Activated CD4-positive, alpha-beta T cell treated with anti-CD3 and anti-CD28 coated beads, Interleukin-2, amount 50 U/mL, for 16 hours (primary cell): ENCODE measurements at regions not wholly inside any gene's neighbourhood (a gene's known extent, or its start where the extent isn't known, plus 50 kb on each side); places are given as distances from the start of the nearest gene placed in this dataset.

Source experiments
- DNase-seq: peaks from one replicate; pipeline ENCODE4 v3.0.0-alpha.2; 2020

DNA sequence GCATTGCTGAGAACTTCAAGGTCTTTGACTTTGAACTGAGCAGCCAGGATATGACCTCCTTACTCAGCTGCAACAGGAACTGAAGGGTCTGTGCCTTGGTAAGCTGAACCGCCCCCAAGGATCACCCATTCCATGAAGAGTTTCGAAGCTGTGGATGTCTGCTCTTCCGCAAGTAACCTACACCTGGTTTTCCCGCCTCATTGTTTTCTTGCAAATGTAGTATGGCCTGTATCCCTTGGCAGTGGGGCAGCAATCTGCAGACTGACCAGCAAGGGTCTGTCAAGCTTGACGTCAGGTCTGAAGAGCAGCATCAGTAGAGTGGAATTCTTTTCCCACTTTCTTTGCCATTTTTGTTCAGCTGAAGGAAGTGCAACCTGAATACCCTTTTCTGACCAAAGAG is 62.6 kb upstream of the RAB12 start:
- DNase-seq = no peak

DNA sequence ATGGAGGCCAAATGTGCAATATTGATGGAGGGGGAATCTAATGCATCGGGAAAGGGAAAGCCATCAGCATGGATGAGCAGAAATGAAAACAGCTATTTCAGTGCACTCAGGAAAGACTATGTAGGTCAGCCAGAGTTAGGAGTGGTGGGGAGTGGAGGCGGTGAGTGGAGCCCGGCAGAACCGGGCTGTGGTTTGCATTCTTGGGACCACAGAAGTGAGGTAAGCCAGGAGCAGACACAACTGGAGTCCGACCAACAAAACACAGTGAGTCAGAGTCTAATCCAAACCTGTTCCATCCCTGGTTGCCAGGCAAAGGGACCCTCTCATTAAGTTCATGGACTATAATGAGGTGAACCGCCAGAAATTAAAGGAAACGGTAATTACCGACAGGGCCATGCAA is 61.1 kb upstream of the RAB12 start:
- DNase-seq = no peak

DNA sequence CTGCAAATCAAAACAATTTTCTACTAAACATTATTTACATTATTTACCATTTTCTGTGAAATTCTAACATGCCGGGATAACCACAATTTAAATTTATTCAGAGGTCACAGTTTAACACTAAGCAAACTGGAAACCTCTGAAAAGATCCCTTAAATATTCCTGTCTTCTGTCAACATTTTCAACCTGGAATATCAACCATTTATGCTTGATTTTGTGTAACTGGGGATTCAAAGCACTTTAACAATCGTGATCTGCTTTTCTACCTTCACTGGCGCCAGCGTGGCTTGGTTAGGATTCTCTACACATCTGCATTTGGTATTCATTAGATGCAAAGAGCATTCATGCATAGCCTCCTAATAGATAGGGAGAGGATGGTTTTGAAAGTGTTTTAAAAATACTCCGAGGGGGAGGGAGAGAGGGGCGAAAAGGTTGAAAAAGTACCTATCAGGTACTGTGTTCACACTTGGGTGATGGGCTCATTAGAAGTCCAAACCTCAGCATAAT is 59.9 kb upstream of the RAB12 start:
- no peak for DNase-seq

DNA sequence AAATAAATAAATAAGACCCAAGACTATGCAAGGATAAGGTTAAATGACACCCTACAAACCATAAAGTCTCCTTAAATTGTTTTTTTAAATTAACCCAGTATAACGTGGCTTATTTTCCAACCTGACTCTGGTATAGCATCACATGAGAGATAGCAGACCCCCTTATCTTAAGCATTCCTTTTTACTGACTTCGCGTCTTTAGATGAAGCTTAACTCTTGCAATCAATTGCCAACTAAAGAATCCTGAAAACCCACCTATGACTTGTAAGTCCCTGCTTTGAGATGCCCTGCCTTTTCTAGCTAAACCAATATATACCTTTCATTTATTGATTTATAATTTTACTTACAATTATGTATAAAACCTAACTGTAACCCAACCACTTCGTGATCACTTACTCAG is 57.1 kb upstream of the RAB12 start:
- no peak for DNase-seq

DNA sequence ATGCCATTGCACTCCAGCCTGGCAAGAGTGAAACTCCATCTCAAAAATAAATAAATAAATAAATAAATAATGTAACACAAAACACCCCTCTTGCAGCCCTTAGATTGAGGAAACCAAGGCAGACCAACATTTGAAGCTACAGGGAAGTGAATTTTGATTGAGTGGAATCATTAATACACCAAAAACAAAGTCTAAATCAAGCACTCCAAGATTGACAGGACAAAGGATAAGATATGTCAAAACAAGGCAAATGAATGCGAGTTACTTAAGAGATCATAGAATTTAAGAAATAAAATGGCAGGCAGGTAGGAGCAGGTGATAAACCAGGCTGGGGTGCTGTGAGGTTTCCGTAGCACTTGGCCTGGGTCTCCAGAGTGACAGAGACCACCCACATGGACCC is 54.9 kb upstream of the RAB12 start:
- no peak for DNase-seq

DNA sequence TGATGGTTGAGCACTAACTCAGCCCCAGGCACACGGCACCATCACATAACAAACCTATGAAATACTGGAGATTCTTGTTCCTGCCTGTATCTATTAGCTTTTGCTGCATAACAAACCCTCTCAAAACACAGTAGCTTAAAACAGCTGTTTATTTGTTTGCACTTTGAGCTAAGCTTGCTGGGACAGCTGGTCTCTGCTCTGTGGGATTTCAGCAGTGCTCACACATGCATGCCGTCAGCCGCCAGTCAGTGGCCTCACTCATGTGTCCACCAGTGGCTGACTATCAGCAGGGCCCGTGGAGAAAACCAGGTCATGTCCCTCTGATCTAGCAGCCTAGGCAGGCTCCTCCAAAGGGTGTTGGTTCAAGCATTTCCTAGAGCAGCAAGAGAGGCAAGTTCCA is 52.8 kb upstream of the RAB12 start:
- DNase-seq = no peak
